ENCODE measurements at regions not wholly inside any gene's neighbourhood (a gene's known extent, or its start where the extent isn't known, plus 50 kb on each side); places are given as distances from the start of the nearest gene placed in this dataset.

GRCh38 chr20:20895537-20895936 lies 183.1 kb upstream of the RALGAPA2 start:
- Histone ChIP-seq H3K9ac (no peak overlapping the region), H3K27ac (no peak overlapping the region), H4K20me1 (no peaks in the 10 kb centered on the region), H3K9me3 (no peaks in the 10 kb centered on the region), H3K4me3 (no peak overlapping the region), H3K4me1 (peaks cover 6% of the 10 kb centered on the region), H3K36me3 (no peaks in the 10 kb centered on the region), H3K27me3 (no peaks in the 10 kb centered on the region), H3K4me2 (no peak overlapping the region)
- no peak for TF ChIP-seq Cebpa-rat (IDR thresholded peaks at IDR 0.05)

- Histone ChIP-seq H3K4me1 (peaks cover 6% of the 10 kb centered on the region), H3K4me3 (no peak overlapping the region), H4K20me1 (no peaks in the 10 kb centered on the region), H3K9ac (no peak overlapping the region), H3K27ac (no peak overlapping the region), H3K4me2 (no peak overlapping the region), H3K9me3 (no peaks in the 10 kb centered on the region), H3K36me3 (no peaks in the 10 kb centered on the region), H3K27me3 (no peaks in the 10 kb centered on the region)
- TF ChIP-seq Cebpa-rat (IDR thresholded peaks at IDR 0.05), result no peak
These were observed 182.3 kb upstream of the RALGAPA2 start for GRCh38 chr20:20894753-20895152.

GRCh38 chr20:20894280-20894679 lies 181.8 kb upstream of the RALGAPA2 start:
- H3K9ac ChIP-seq, result no peak overlapping the region
- no peaks in the 10 kb centered on the region for H3K27me3 ChIP-seq
- peaks cover 6% of the 10 kb centered on the region for H3K4me1 ChIP-seq
- H3K36me3 ChIP-seq, result no peaks in the 10 kb centered on the region
- no peak overlapping the region for H3K27ac ChIP-seq
- TF ChIP-seq Cebpa-rat (IDR thresholded peaks at IDR 0.05), result no peak
- no peaks in the 10 kb centered on the region for H3K9me3 ChIP-seq
- H4K20me1 ChIP-seq, result no peaks in the 10 kb centered on the region
- no peak overlapping the region for H3K4me3 ChIP-seq
- H3K4me2 ChIP-seq, result no peak overlapping the region

- Histone ChIP-seq H3K27me3 (no peaks in the 10 kb centered on the region), H3K27ac (no peak overlapping the region), H3K4me1 (peaks cover 6% of the 10 kb centered on the region), H3K36me3 (no peaks in the 10 kb centered on the region), H4K20me1 (no peaks in the 10 kb centered on the region), H3K9me3 (no peaks in the 10 kb centered on the region), H3K4me2 (no peak overlapping the region), H3K4me3 (no peak overlapping the region), H3K9ac (no peak overlapping the region)
- TF ChIP-seq Cebpa-rat (IDR thresholded peaks at IDR 0.05), result no peak
These were observed 179.9 kb upstream of the RALGAPA2 start for GRCh38 chr20:20892328-20892727.

GRCh38 chr20:20890751-20891150 lies 178.3 kb upstream of the RALGAPA2 start:
- Histone ChIP-seq H3K4me2 (no peak overlapping the region), H3K36me3 (no peaks in the 10 kb centered on the region), H3K27ac (no peak overlapping the region), H3K4me1 (peaks cover 6% of the 10 kb centered on the region), H3K27me3 (no peaks in the 10 kb centered on the region), H4K20me1 (no peaks in the 10 kb centered on the region), H3K9ac (no peak overlapping the region), H3K9me3 (no peaks in the 10 kb centered on the region), H3K4me3 (no peak overlapping the region)
- TF ChIP-seq Cebpa-rat (IDR thresholded peaks at IDR 0.05), result no peak

GRCh38 chr20:20888936-20889335 lies 176.5 kb upstream of the RALGAPA2 start:
- H3K4me3 ChIP-seq, result no peak overlapping the region
- no peaks in the 10 kb centered on the region for H3K36me3 ChIP-seq

GRCh38 chr20:20888266-20888656 lies 175.8 kb upstream of the RALGAPA2 start:
- no peak overlapping the region for H3K4me2 ChIP-seq
- H3K27ac ChIP-seq, result no peak overlapping the region
- H3K27me3 ChIP-seq, result no peaks in the 10 kb centered on the region
- no peaks in the 10 kb centered on the region for H3K4me1 ChIP-seq
- H3K36me3 ChIP-seq, result no peaks in the 10 kb centered on the region
- no peak for TF ChIP-seq Cebpa-rat (IDR thresholded peaks at IDR 0.05)
- no peaks in the 10 kb centered on the region for H3K9me3 ChIP-seq
- H3K9ac ChIP-seq, result no peak overlapping the region
- H4K20me1 ChIP-seq, result no peaks in the 10 kb centered on the region
- no peak overlapping the region for H3K4me3 ChIP-seq

More at GRCh38 chr20:20888936-20889335, 176.5 kb upstream of the RALGAPA2 start:
- no peaks in the 10 kb centered on the region for H3K9me3 ChIP-seq
- H3K4me1 ChIP-seq, result no peaks in the 10 kb centered on the region
- H4K20me1 ChIP-seq, result no peaks in the 10 kb centered on the region
- TF ChIP-seq Cebpa-rat (IDR thresholded peaks at IDR 0.05), result no peak
- H3K4me2 ChIP-seq, result no peak overlapping the region
- H3K9ac ChIP-seq, result no peak overlapping the region
- H3K27me3 ChIP-seq, result no peaks in the 10 kb centered on the region
- H3K27ac ChIP-seq, result no peak overlapping the region

- Histone ChIP-seq H4K20me1 (no peaks in the 10 kb centered on the region), H3K36me3 (no peaks in the 10 kb centered on the region), H3K9me3 (no peaks in the 10 kb centered on the region), H3K4me3 (no peak overlapping the region), H3K4me2 (no peak overlapping the region), H3K9ac (no peak overlapping the region), H3K27ac (no peak overlapping the region), H3K27me3 (no peaks in the 10 kb centered on the region), H3K4me1 (no peaks in the 10 kb centered on the region)
- no peak for TF ChIP-seq Cebpa-rat (IDR thresholded peaks at IDR 0.05)
These were observed 175.3 kb upstream of the RALGAPA2 start for GRCh38 chr20:20887593-20888265.

GRCh38 chr20:20881808-20882207 lies 169.4 kb upstream of the RALGAPA2 start:
- Histone ChIP-seq H3K9ac (no peak overlapping the region), H4K20me1 (no peaks in the 10 kb centered on the region), H3K27me3 (no peaks in the 10 kb centered on the region), H3K9me3 (no peaks in the 10 kb centered on the region), H3K27ac (no peak overlapping the region), H3K4me1 (no peaks in the 10 kb centered on the region), H3K4me3 (no peak overlapping the region), H3K36me3 (no peaks in the 10 kb centered on the region), H3K4me2 (no peak overlapping the region)
- TF ChIP-seq Cebpa-rat (IDR thresholded peaks at IDR 0.05), result no peak

- Histone ChIP-seq H3K27ac (no peak overlapping the region), H3K4me1 (no peaks in the 10 kb centered on the region), H3K4me3 (no peak overlapping the region), H3K9ac (no peak overlapping the region), H3K36me3 (no peaks in the 10 kb centered on the region), H3K4me2 (no peak overlapping the region), H4K20me1 (no peaks in the 10 kb centered on the region), H3K27me3 (no peaks in the 10 kb centered on the region), H3K9me3 (no peaks in the 10 kb centered on the region)
- no peak for TF ChIP-seq Cebpa-rat (IDR thresholded peaks at IDR 0.05)
These were observed 164.6 kb upstream of the RALGAPA2 start for GRCh38 chr20:20877079-20877478.

- Histone ChIP-seq H3K4me1 (no peaks in the 10 kb centered on the region), H3K9me3 (no peaks in the 10 kb centered on the region), H3K9ac (no peak overlapping the region), H4K20me1 (no peaks in the 10 kb centered on the region), H3K36me3 (no peaks in the 10 kb centered on the region), H3K4me2 (no peak overlapping the region), H3K27ac (no peak overlapping the region), H3K27me3 (no peaks in the 10 kb centered on the region), H3K4me3 (no peak overlapping the region)
- no peak for TF ChIP-seq Cebpa-rat (IDR thresholded peaks at IDR 0.05)
These were observed 163.3 kb upstream of the RALGAPA2 start for GRCh38 chr20:20875716-20876115.
